A673 (cell line): ENCODE measurements at regions not wholly inside any gene's neighbourhood (a gene's known extent, or its start where the extent isn't known, plus 50 kb on each side); places are given as distances from the start of the nearest gene placed in this dataset.

Source experiments
- BruUV-seq: library from RNA; stranded (reverse); fragments of 400-500 nt; replicated peaks from 2 replicates; lab custom pipeline; 2021; lab: Mats Ljungman, UMichigan
- CTCF ChIA-PET: fragments of 300-600 bp; sonication (Branson Sonifier 250); formaldehyde crosslinking; loops from one replicate; lab custom pipeline; 2022; ENCODE audit warnings: antibody characterized with exemption; lab: Charles Lee
- POLR2A ChIA-PET: fragments of 300-600 bp; sonication (Branson Sonifier 250); formaldehyde crosslinking; loops from one replicate; lab custom pipeline; 2022; ENCODE audit warnings: antibody characterized with exemption; ENCODE audit not compliant: low non-redundant PET; lab: Charles Lee
- DNase-seq: peaks from one replicate; pipeline ENCODE4 v3.0.0-alpha.2; 2015; ENCODE audit warnings: low spot score
- H3K27ac ChIP-seq: fragments of 200-600 bp; sonication (generic); 2 replicates; pipeline ENCODE4 v1.5.1; 2016; ENCODE audit warnings: mixed run types, low read depth, mild to moderate bottlenecking, mixed read lengths, antibody characterized with exemption, low read length; ENCODE audit not compliant: poor library complexity, severe bottlenecking
- H3K27me3 ChIP-seq: fragments of 200-600 bp; sonication (generic); replicated peaks from 2 replicates; pipeline ENCODE4 v1.6.1; 2017; ENCODE audit warnings: mixed run types, low read depth, mild to moderate bottlenecking, mixed read lengths, antibody characterized with exemption, low read length; ENCODE audit not compliant: insufficient read depth, poor library complexity
- H3K36me3 ChIP-seq: fragments of 200-600 bp; sonication (generic); 2 replicates; pipeline ENCODE4 v1.6.1; 2016; ENCODE audit warnings: mixed run types, mild to moderate bottlenecking, mixed read lengths, antibody characterized with exemption, low read length; ENCODE audit not compliant: insufficient read depth, poor library complexity, severe bottlenecking
- H3K4me1 ChIP-seq: fragments of 200-600 bp; sonication (generic); 2 replicates; pipeline ENCODE4 v1.6.1; 2017; ENCODE audit warnings: mixed run types, mild to moderate bottlenecking, mixed read lengths, antibody characterized with exemption, low read length; ENCODE audit not compliant: insufficient read depth, poor library complexity, severe bottlenecking
- H3K4me3 ChIP-seq: fragments of 200-600 bp; sonication (generic); 2 replicates; pipeline ENCODE4 v1.5.1; 2016; ENCODE audit warnings: low read depth, mixed run types, mild to moderate bottlenecking, mixed read lengths, low read length; ENCODE audit not compliant: poor library complexity, severe bottlenecking
- H3K9me3 ChIP-seq: fragments of 200-600 bp; sonication (generic); 2 replicates; pipeline ENCODE4 v1.6.1; 2016; ENCODE audit warnings: mixed run types, low read depth, mild to moderate bottlenecking, mixed read lengths, antibody characterized with exemption, low read length; ENCODE audit not compliant: poor library complexity, severe bottlenecking
- CTCF ChIP-seq: fragments of 300-800, 200-600 bp; sonication (generic); conservative IDR thresholded peaks from 2 replicates; pipeline ENCODE4 v1.5.1; 2017; ENCODE audit warnings: low read depth, mild to moderate bottlenecking, antibody characterized with exemption, low read length, moderate library complexity, mixed read lengths
- EZH2 ChIP-seq: fragments of 200-600 bp; sonication (generic); IDR thresholded peaks from 2 replicates; pipeline ENCODE4 v1.6.1; 2017; ENCODE audit warnings: borderline replicate concordance, low read depth, mild to moderate bottlenecking, mixed read lengths, antibody characterized with exemption, low read length; ENCODE audit not compliant: poor library complexity, severe bottlenecking
- intact Hi-C: fragments of 100-400 bp; cut with micrococcal nuclease; formaldehyde crosslinking; loops from one replicate; pipeline ENCODE4 v1.10.0; 2022; ENCODE audit not compliant: unreplicated experiment

DNA sequence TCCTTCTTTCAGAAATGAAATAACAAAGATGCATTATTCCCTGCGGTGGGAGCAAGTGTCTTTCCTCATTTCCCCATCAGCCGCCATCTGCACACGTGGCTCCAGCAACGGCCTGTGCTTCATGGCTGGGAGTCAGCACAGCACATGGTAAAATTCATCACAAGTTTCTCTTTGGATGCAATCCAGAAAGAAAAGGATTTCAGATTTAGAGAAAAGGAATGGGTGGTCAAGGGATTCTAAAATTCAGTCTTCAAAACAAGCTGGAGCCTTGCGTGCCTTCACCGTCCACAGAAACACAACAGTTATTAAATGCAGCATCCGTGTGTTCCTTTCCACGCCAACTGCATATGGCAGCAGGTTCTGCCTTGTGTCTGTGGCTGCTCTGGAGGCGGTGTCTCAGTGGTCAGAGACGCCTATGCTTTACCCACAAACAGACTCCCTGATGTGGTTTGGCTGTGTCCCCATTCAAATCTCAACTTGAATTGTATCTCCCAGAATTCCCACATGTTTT lies 107.6 kb downstream of the THBS2 start:
- intact Hi-C loops, result no loop called here
- H3K4me3 ChIP-seq, result no peak overlapping the region
- no peaks in the 10 kb centered on the region for H3K36me3 ChIP-seq
- no TSS peak for BruUV-seq
- no peak for DNase-seq
- ChIA-PET POLR2A (interaction anchor here (0.6 kb wide), 1 partner anchor 113 kb away, joined by 3 read pairs; no protein-coding TSS in a partner anchor), CTCF (no interaction called here)
- no peaks in the 10 kb centered on the region for H3K27me3 ChIP-seq
- no peaks in the 10 kb centered on the region for H3K9me3 ChIP-seq
- H3K27ac ChIP-seq, result no peak overlapping the region
- H3K4me1 ChIP-seq, result no peaks in the 10 kb centered on the region
- no peak for TF ChIP-seq EZH2
- TF ChIP-seq CTCF, result no peak

GRCh38 chr6:169145496-169145895 lies 108.2 kb downstream of the THBS2 start:
- Histone ChIP-seq H3K27me3 (no peaks in the 10 kb centered on the region), H3K4me3 (no peak overlapping the region), H3K27ac (no peak overlapping the region), H3K4me1 (no peaks in the 10 kb centered on the region), H3K36me3 (no peaks in the 10 kb centered on the region), H3K9me3 (no peaks in the 10 kb centered on the region)
- ChIA-PET CTCF (no interaction called here), POLR2A (no interaction called here)
- no peak for DNase-seq
- intact Hi-C loops, result no loop called here
- no TSS peak for BruUV-seq
- no peak for TF ChIP-seq CTCF
- TF ChIP-seq EZH2, result no peak

- H3K36me3 ChIP-seq, result no peaks in the 10 kb centered on the region
- no peaks in the 10 kb centered on the region for H3K27me3 ChIP-seq
- ChIA-PET CTCF (no interaction called here), POLR2A (no interaction called here)
- no peaks in the 10 kb centered on the region for H3K9me3 ChIP-seq
- no peak overlapping the region for H3K4me3 ChIP-seq
- no TSS peak for BruUV-seq
- no peaks in the 10 kb centered on the region for H3K4me1 ChIP-seq
- intact Hi-C loops, result no loop called here
- no peak overlapping the region for H3K27ac ChIP-seq
- no peak for DNase-seq
- TF ChIP-seq CTCF, result no peak
- no peak for TF ChIP-seq EZH2
Observed at GRCh38 chr6:169144356-169144755, 109.3 kb downstream of the THBS2 start.
